CD4-positive, alpha-beta memory T cell (primary cell): ENCODE measurements at regions not wholly inside any gene's neighbourhood (a gene's known extent, or its start where the extent isn't known, plus 50 kb on each side); places are given as distances from the start of the nearest gene placed in this dataset.

Experiments used
- CTCF ChIA-PET: fragments of 350-600 bp; sonication (Branson Sonifier 250); formaldehyde crosslinking; loops from one replicate; lab custom pipeline; 2021; ENCODE audit warnings: inconsistent platforms; ENCODE audit not compliant: partially characterized antibody; lab: Charles Lee
- POLR2A ChIA-PET: fragments of 350-600 bp; sonication (Branson Sonifier 250); formaldehyde crosslinking; loops from one replicate; lab custom pipeline; 2021; ENCODE audit not compliant: partially characterized antibody; lab: Charles Lee
- DNase-seq, 5 donors: peaks; one replicate each; pipeline versions ENCODE4 v3.0.0 to v3.0.0-alpha.2; 2020 to 2022; ENCODE audit warnings: mixed read lengths in 1 of 5
- H3K27ac ChIP-seq: one replicate; pipeline ENCODE4 v1.7.0; 2013; ENCODE audit warnings: low read depth, low read length
- H3K27me3 ChIP-seq: 2 replicates; pipeline ENCODE4 v1.7.0; 2013; ENCODE audit warnings: mild to moderate bottlenecking, low read length, moderate library complexity; ENCODE audit not compliant: insufficient read depth
- H3K36me3 ChIP-seq: 2 replicates; pipeline ENCODE4 v1.7.0; 2013; ENCODE audit warnings: mild to moderate bottlenecking, low read length, moderate library complexity; ENCODE audit not compliant: insufficient read depth
- H3K4me1 ChIP-seq: 2 replicates; pipeline ENCODE4 v1.7.0; 2013; ENCODE audit warnings: mild to moderate bottlenecking, low read length, moderate library complexity; ENCODE audit not compliant: insufficient read depth
- H3K4me3 ChIP-seq, 2 donors: one replicate each; pipeline ENCODE4 v1.7.0; 2013; ENCODE audit warnings: low read length in 2 of 2, mild to moderate bottlenecking in 1 of 2
- H3K9me3 ChIP-seq, 2 donors: one replicate each; pipeline ENCODE4 v1.7.0; 2013; ENCODE audit warnings: low read length in 2 of 2, control low read depth in 1 of 2; ENCODE audit not compliant: control insufficient read depth in 1 of 2
- H3K27ac Mint-ChIP-seq, 7 donors: one replicate each; pipeline ENCODE4 v1.8.0; 2020 to 2021; ENCODE audit warnings: mixed read lengths in 7 of 7, mild to moderate bottlenecking in 6 of 7, inconsistent platforms in 3 of 7, moderate library complexity in 3 of 7
- H3K27me3 Mint-ChIP-seq, 2 donors: one replicate each; pipeline ENCODE4 v1.8.0; 2020 to 2021; ENCODE audit warnings: mixed read lengths in 2 of 2
- H3K36me3 Mint-ChIP-seq, 2 donors: one replicate each; pipeline ENCODE4 v1.8.0; 2020 to 2021; ENCODE audit warnings: mixed read lengths in 2 of 2, inconsistent platforms in 1 of 2, mild to moderate bottlenecking in 1 of 2
- H3K4me1 Mint-ChIP-seq, 4 donors: one replicate each; pipeline ENCODE4 v1.8.0; 2020 to 2021; ENCODE audit warnings: mixed read lengths in 4 of 4, mild to moderate bottlenecking in 1 of 4
- H3K4me3 Mint-ChIP-seq, 8 donors: one replicate each; pipeline ENCODE4 v1.8.0; 2020 to 2021; ENCODE audit warnings: mixed read lengths in 8 of 8, mild to moderate bottlenecking in 7 of 8, moderate library complexity in 6 of 8, inconsistent platforms in 3 of 8
- H3K9me3 Mint-ChIP-seq, 8 donors: one replicate each; pipeline ENCODE4 v1.8.0; 2020 to 2021; ENCODE audit warnings: mixed read lengths in 8 of 8, mild to moderate bottlenecking in 5 of 8, inconsistent platforms in 3 of 8, moderate library complexity in 1 of 8
- intact Hi-C: fragments of 100-400 bp; cut with micrococcal nuclease; formaldehyde crosslinking; loops from one replicate; pipeline ENCODE4 v1.15.1; 2023

DNA sequence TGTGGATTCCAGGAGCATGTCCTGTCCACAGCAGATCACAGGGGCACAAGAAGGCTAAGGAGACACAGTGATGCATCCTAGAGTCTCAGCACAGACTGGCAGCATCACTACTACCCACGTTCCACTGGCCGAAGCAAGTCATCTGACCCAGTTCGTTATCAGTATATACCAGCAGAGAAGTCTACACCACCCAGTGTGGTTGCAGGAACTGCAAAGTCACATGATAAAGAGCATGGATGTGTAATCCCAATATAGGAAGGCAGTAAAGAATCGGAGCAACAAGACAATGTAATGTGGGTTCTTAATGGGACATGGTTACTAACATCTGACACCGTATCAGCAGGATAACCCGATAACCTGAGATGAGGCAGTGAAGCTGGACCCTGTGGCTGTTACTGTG lies 246.6 kb downstream of the RRAGC start:
- H3K9me3 ChIP-seq, result no peaks in the 10 kb centered on the region
- CTCF ChIA-PET, result no interaction called here
- H3K36me3 Mint-ChIP-seq, result no peaks in the 10 kb centered on the region

DNA sequence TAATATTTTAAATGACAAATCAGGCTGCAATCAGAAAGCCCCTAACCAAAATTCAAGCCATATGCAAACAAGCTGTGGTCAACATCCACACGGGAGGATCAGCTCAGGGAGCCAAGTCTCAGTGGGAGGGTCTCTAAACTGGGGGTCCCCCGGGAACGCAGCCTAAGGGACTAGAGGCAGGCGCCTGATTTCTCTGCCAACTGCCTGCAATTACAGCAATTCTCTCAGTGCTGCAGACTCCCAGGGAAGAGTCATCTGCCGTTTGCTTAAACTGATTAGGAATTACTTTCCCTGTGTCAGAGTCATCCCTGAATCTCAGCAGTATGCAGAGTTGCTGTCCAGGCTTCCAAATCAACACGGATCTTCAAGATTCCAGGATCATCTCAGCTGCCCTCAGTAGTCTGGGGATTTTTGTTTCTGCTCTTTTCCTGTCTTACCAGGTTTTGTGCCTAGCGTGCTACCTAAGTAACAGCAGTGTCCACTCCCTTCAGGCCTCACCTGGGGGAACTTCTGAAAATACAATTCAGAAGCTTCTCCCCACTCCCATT lies 247.8 kb downstream of the RRAGC start:
- intact Hi-C loops, result no loop called here
- POLR2A ChIA-PET, result no interaction called here
- H3K4me3 ChIP-seq, result no peak overlapping the region
- H3K27me3 ChIP-seq, result no peaks in the 10 kb centered on the region
- peaks cover 16 to 17% of the 10 kb centered on the region in 2 donors for H3K27me3 Mint-ChIP-seq
- no peak overlapping the region for H3K27ac ChIP-seq
- DNase-seq, result no peak
- H3K36me3 Mint-ChIP-seq, result no peaks in the 10 kb centered on the region
- CTCF ChIA-PET, result no interaction called here
- H3K4me1 ChIP-seq, result no peaks in the 10 kb centered on the region
- H3K4me1 Mint-ChIP-seq, result no peaks in the 10 kb centered on the region
- no peaks in the 10 kb centered on the region for H3K9me3 ChIP-seq
- H3K27ac Mint-ChIP-seq, result peak overlapping the region in 1 of 7 donors; percentile 41
- H3K9me3 Mint-ChIP-seq, result peaks cover 0 to 14% (median 5%) of the 10 kb centered on the region in 8 donors
- H3K4me3 Mint-ChIP-seq, result no peak overlapping the region
- no peaks in the 10 kb centered on the region for H3K36me3 ChIP-seq

More for the DNA sequence above, 246.6 kb downstream of the RRAGC start:
- no peak for DNase-seq
- no peaks in the 10 kb centered on the region for H3K4me1 Mint-ChIP-seq
- no peaks in the 10 kb centered on the region for H3K36me3 ChIP-seq
- intact Hi-C loops, result no loop called here
- no peak overlapping the region for H3K27ac Mint-ChIP-seq
- POLR2A ChIA-PET, result no interaction called here
- no peaks in the 10 kb centered on the region for H3K27me3 ChIP-seq
- H3K4me3 ChIP-seq, result no peak overlapping the region
- H3K4me1 ChIP-seq, result no peaks in the 10 kb centered on the region
- peaks cover 0 to 14% (median 5%) of the 10 kb centered on the region in 8 donors for H3K9me3 Mint-ChIP-seq
- H3K27me3 Mint-ChIP-seq, result peaks cover 21 to 23% of the 10 kb centered on the region in 2 donors
- no peak overlapping the region for H3K4me3 Mint-ChIP-seq
- no peak overlapping the region for H3K27ac ChIP-seq

DNA sequence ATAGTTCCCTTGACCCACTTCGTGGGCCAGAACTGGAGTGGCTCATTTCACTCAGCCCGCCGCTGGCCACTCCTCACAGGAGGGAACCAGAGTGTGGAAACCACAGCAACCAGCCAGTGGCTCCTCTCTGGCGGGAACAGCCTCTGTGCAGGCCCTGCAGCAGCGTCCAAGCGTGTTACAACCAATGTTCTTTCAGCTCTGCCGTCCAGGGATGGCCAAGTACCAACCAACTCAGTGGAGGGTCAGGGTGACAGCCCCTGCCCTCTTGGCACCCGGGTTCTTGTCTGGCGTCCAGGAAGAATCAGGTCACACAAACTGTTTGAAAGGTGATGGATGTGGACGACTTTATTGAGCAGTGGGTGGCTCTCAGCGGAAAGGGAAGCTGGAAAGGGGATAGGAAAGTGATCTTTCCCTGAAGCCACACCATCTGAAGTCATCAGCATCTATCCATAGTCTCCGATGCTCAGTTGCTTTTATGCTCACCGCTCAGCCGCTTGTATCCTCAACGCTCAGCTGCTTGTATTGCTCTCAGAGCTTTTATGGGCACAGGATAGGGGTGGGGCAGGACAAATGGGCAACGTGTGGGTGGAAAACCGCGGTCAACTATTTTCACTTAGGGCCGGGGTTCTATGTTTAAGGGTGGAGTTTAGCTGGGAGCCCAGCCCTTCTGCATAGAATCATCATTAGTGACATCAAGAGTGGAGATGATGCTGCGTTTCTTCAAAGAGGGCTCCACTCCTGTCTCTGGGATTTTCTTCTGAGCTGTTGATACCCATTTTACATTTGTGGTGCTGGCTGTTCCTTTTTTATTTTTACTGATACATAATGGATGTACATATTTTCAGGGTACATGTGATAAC lies 250.2 kb downstream of the RRAGC start:
- Histone ChIP-seq H3K4me3 (no peak overlapping the region), H3K36me3 (no peaks in the 10 kb centered on the region), H3K27ac (no peak overlapping the region), H3K27me3 (no peaks in the 10 kb centered on the region), H3K4me1 (no peaks in the 10 kb centered on the region), H3K9me3 (no peaks in the 10 kb centered on the region)
- intact Hi-C loops, result no loop called here
- ChIA-PET CTCF (interaction anchor here (0.6 to 0.9 kb wide), 3 partner anchors 45 to 226 kb away, joined by 3 read pairs; no protein-coding TSS in a partner anchor), POLR2A (no interaction called here)
- H3K27me3 Mint-ChIP-seq, result peaks cover 18 to 19% of the 10 kb centered on the region in 2 donors
- H3K27ac Mint-ChIP-seq, result no peak overlapping the region
- H3K4me3 Mint-ChIP-seq, result no peak overlapping the region
- H3K4me1 Mint-ChIP-seq, result no peaks in the 10 kb centered on the region
- no peak for DNase-seq
- no peaks in the 10 kb centered on the region for H3K36me3 Mint-ChIP-seq
- no peaks in the 10 kb centered on the region for H3K9me3 Mint-ChIP-seq

DNA sequence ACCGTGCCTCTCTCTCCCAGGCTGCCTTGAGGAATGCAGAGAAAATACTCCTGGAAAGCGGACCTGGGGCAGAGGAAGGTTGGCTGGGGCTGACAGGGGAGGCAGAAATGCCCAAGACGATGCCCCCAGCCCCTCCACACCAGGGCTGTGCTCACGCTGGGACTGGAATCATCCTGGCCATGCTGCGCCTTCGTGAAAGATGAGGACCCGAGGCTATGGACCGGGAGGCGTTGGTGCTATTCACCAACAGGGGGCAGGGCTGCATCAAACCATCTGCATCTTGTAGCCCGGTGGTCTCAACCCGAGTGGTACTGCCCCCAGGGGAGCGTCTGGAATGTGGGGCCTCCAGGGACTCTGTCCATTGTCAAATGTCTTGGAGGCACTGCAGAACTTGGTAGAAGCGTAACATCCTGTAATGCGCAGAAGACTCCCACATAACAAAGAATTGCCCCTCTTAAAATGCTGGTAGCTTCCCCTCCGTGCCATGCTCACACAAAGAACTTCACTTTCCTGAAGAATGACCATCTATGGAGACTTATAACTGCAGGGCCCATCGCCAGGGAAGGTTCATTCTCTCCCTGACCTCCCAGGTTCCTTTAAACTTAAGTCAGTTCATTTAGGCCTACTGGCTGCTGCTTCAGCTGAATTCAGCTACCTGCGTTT lies 251.2 kb downstream of the RRAGC start:
- no peaks in the 10 kb centered on the region for H3K9me3 Mint-ChIP-seq
- Histone ChIP-seq H3K27ac (no peak overlapping the region), H3K4me1 (no peaks in the 10 kb centered on the region), H3K27me3 (no peaks in the 10 kb centered on the region), H3K36me3 (no peaks in the 10 kb centered on the region), H3K4me3 (no peak overlapping the region), H3K9me3 (no peaks in the 10 kb centered on the region)
- H3K27ac Mint-ChIP-seq, result no peak overlapping the region
- no peak overlapping the region for H3K4me3 Mint-ChIP-seq
- H3K36me3 Mint-ChIP-seq, result no peaks in the 10 kb centered on the region
- no peaks in the 10 kb centered on the region for H3K4me1 Mint-ChIP-seq
- ChIA-PET POLR2A (interaction anchor here (0.6 kb wide), 1 partner anchor 18 kb away, joined by 3 read pairs; no protein-coding TSS in a partner anchor), CTCF (interaction anchor here (0.6 to 0.9 kb wide), 2 partner anchors 118 to 227 kb away, joined by 3 read pairs; no protein-coding TSS in a partner anchor)
- H3K27me3 Mint-ChIP-seq, result peaks cover 19 to 23% of the 10 kb centered on the region in 2 donors
- intact Hi-C loops, result no loop called here
- DNase-seq, result no peak

DNA sequence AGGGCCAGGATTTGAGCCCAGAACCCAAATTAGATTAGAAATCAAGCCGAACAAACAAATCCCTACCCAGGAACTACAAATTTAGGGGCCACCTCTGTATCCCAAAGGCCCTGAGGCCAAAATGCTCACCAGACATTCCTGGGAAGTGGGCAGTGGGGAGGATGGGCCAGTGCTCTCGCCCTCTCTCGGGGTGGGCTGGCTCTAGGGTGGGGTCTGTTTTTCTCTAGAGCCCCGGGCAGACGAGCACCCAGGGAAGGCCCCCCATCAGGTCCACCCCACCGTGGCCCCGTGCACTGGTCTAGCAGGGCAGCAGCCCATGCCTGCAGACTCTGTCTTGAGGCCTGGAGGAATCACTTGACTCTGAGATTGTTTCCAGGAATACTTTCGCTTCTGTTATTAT lies 252.0 kb downstream of the RRAGC start:
- Histone ChIP-seq H3K4me3 (no peak overlapping the region), H3K4me1 (no peaks in the 10 kb centered on the region), H3K27me3 (no peaks in the 10 kb centered on the region), H3K36me3 (no peaks in the 10 kb centered on the region), H3K9me3 (no peaks in the 10 kb centered on the region), H3K27ac (no peak overlapping the region)
- intact Hi-C loops, result no loop called here
- Mint-ChIP-seq H3K9me3 (no peaks in the 10 kb centered on the region), H3K36me3 (no peaks in the 10 kb centered on the region), H3K4me3 (no peak overlapping the region), H3K27ac (no peak overlapping the region), H3K4me1 (no peaks in the 10 kb centered on the region), H3K27me3 (peaks cover 15 to 21% of the 10 kb centered on the region in 2 donors)
- CTCF ChIA-PET, result interaction anchor here (1.4 kb wide), 1 partner anchor 484 kb away, joined by 3 read pairs; no protein-coding TSS in a partner anchor
- POLR2A ChIA-PET, result no interaction called here
- DNase-seq, result no peak

DNA sequence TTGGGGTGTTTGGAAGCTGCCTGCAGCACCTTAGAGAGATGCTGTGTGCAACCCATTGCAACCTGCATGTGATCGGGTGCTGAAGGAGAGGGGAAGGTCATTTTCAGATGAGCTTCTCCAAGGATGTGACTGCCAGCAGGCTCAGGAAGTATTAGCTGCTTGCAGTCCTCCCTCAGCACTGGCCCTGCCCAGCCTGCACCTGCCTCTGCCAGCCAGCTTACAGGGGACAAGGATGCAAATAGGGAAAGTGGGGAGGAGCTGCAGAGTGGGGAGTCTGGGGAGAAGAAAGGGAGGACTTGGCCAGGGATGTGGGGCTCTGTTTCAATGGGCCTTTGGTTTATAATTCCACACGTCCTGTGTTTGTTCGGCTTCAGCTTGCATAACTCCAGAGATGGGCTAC lies 254.5 kb downstream of the RRAGC start:
- POLR2A ChIA-PET, result no interaction called here
- H3K27me3 ChIP-seq, result no peaks in the 10 kb centered on the region
- H3K4me3 ChIP-seq, result no peak overlapping the region
- Mint-ChIP-seq H3K9me3 (no peaks in the 10 kb centered on the region), H3K4me3 (no peak overlapping the region), H3K27me3 (peaks cover 7 to 18% of the 10 kb centered on the region in 2 donors), H3K36me3 (no peaks in the 10 kb centered on the region), H3K4me1 (no peaks in the 10 kb centered on the region), H3K27ac (no peak overlapping the region)
- DNase-seq, result no peak
- H3K27ac ChIP-seq, result no peak overlapping the region
- H3K9me3 ChIP-seq, result no peaks in the 10 kb centered on the region
- intact Hi-C loops, result no loop called here
- no peaks in the 10 kb centered on the region for H3K36me3 ChIP-seq
- CTCF ChIA-PET, result no interaction called here
- H3K4me1 ChIP-seq, result no peaks in the 10 kb centered on the region

DNA sequence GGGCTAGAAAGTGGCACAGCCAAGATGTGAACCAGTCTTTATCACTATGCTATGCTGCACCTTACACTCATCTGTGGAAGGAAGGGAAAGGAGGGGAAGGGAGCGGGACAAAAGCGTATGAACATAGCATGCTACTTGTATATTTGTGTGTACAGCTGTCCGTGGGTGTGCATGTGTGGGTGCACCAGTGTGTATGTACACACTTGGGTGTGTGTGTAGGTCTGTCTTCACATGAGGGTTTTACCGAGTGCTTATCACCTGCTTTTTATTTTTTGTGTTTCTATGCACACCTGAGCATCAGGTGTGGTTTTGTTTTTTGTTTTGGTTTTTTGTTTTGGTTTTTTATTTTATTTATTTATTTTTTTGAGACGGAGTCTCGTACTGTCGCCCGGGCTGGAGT lies 255.7 kb downstream of the RRAGC start:
- no peaks in the 10 kb centered on the region for H3K27me3 ChIP-seq
- POLR2A ChIA-PET, result no interaction called here
- CTCF ChIA-PET, result no interaction called here
- H3K4me1 ChIP-seq, result no peaks in the 10 kb centered on the region
- H3K27ac ChIP-seq, result no peak overlapping the region
- no peak for DNase-seq
- H3K4me1 Mint-ChIP-seq, result no peaks in the 10 kb centered on the region
- H3K36me3 ChIP-seq, result no peaks in the 10 kb centered on the region
- H3K4me3 Mint-ChIP-seq, result no peak overlapping the region
- no peaks in the 10 kb centered on the region for H3K9me3 Mint-ChIP-seq
- no peaks in the 10 kb centered on the region for H3K9me3 ChIP-seq
- H3K36me3 Mint-ChIP-seq, result no peaks in the 10 kb centered on the region
- H3K4me3 ChIP-seq, result no peak overlapping the region
- intact Hi-C loops, result no loop called here
- no peak overlapping the region for H3K27ac Mint-ChIP-seq
- peaks cover 6 to 19% of the 10 kb centered on the region in 2 donors for H3K27me3 Mint-ChIP-seq
